Colonic mucosa (tissue), 4 donors: ENCODE measurements at regions not wholly inside any gene's neighbourhood (a gene's known extent, or its start where the extent isn't known, plus 50 kb on each side); places are given as distances from the start of the nearest gene placed in this dataset.

ENCODE experiments used
- DNase-seq: peaks from one replicate; pipeline ENCODE4 v3.0.0-alpha.2; 2020
- H3K27ac ChIP-seq: fragments of 200-600 bp; one replicate; pipeline ENCODE4 v1.8.0; 2021
- H3K27me3 ChIP-seq: fragments of 200-600 bp; one replicate; pipeline ENCODE4 v1.8.0; 2021
- H3K36me3 ChIP-seq: fragments of 200-600 bp; one replicate; pipeline ENCODE4 v1.8.0; 2021
- H3K4me1 ChIP-seq: fragments of 200-600 bp; one replicate; pipeline ENCODE4 v1.8.0; 2021; ENCODE audit warnings: mild to moderate bottlenecking
- H3K4me3 ChIP-seq: fragments of 200-600 bp; one replicate; pipeline ENCODE4 v1.8.0; 2021
- H3K9ac ChIP-seq, 2 donors: one replicate each; pipeline ENCODE4 v1.7.0; 2013; ENCODE audit warnings: control low read depth in 2 of 2, low read depth in 2 of 2, low read length in 2 of 2
- H3K9me3 ChIP-seq: fragments of 200-600 bp; one replicate; pipeline ENCODE4 v1.8.0; 2021
- intact Hi-C: fragments of 100-400 bp; cut with DNase I; formaldehyde crosslinking; loops from one replicate; pipeline ENCODE4 v1.14.1; 2022
- TF ChIP-seq, protein P1 (sequence below): fragments of 200-600 bp; IDR thresholded peaks from one replicate; pipeline ENCODE4 v1.8.0; 2022; ENCODE audit warnings: antibody characterized with exemption, mild to moderate bottlenecking
- donor health status: healthy.
- donor health status: DM: no; HTN: no; CAD: no.
- donor health status: DM: no; HTN: no; CAD: no.

DNA sequence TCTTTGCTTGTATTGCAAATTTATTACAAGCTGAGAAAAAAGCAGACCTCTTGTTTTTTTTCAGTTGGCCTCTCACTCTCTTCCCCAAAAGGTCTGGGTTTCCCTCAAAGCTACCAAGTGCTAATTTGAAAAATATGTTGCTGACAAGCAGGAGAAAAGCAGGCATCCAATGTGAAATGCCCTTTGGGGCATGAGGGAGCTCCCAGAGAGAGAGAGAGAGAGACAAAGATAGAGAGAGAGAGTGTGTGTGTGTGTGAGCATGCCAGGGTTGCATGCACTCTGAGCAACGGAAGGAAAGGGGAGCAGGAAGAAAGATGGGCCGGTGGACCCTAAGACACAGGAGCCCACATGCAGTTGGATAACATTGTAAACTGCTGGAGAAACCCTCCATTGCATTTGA lies 358.4 kb downstream of the TMEM38B start:
- Histone ChIP-seq H3K9me3 (no peaks in the 10 kb centered on the region), H3K9ac (no peak overlapping the region), H3K36me3 (no peaks in the 10 kb centered on the region), H3K4me3 (no peak overlapping the region), H3K4me1 (no peaks in the 10 kb centered on the region), H3K27me3 (no peaks in the 10 kb centered on the region), H3K27ac (no peak overlapping the region)
- intact Hi-C loops, result no loop called here
- no peak for DNase-seq
- TF ChIP-seq, protein P1, sequence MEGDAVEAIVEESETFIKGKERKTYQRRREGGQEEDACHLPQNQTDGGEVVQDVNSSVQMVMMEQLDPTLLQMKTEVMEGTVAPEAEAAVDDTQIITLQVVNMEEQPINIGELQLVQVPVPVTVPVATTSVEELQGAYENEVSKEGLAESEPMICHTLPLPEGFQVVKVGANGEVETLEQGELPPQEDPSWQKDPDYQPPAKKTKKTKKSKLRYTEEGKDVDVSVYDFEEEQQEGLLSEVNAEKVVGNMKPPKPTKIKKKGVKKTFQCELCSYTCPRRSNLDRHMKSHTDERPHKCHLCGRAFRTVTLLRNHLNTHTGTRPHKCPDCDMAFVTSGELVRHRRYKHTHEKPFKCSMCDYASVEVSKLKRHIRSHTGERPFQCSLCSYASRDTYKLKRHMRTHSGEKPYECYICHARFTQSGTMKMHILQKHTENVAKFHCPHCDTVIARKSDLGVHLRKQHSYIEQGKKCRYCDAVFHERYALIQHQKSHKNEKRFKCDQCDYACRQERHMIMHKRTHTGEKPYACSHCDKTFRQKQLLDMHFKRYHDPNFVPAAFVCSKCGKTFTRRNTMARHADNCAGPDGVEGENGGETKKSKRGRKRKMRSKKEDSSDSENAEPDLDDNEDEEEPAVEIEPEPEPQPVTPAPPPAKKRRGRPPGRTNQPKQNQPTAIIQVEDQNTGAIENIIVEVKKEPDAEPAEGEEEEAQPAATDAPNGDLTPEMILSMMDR, result no peak

GRCh38 chr9:106056328-106056727 lies 362.0 kb downstream of the TMEM38B start:
- Histone ChIP-seq H3K36me3 (no peaks in the 10 kb centered on the region), H3K4me3 (no peak overlapping the region), H3K4me1 (no peaks in the 10 kb centered on the region), H3K27ac (no peak overlapping the region), H3K9ac (no peak overlapping the region), H3K9me3 (no peaks in the 10 kb centered on the region), H3K27me3 (no peaks in the 10 kb centered on the region)
- no peak for DNase-seq
- TF ChIP-seq, protein P1, result no peak
- intact Hi-C loops, result no loop called here

DNA sequence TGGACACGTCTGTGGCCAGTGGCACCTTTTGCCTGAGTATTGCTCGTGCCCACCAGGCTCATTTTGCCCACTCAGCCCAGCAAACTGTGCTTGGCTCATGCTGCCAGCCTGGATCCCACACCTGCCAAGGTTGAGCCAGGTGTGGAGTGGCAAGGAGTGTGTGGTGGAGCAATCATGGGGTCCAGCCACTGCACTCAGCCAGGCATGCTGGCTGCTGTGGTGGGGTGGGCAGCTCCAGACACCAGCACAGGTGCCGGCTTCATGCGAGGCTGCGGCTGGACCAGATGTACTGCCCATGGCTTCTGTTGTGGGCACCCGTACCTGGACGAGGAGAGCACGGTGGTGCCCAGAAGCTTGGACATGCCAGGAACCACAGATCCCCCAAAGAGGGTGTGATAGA lies 364.1 kb downstream of the TMEM38B start:
- no peak overlapping the region for H3K4me3 ChIP-seq
- no peaks in the 10 kb centered on the region for H3K36me3 ChIP-seq
- DNase-seq, result no peak
- TF ChIP-seq, protein P1, result no peak
- no peak overlapping the region for H3K27ac ChIP-seq
- intact Hi-C loops, result no loop called here
- no peaks in the 10 kb centered on the region for H3K9me3 ChIP-seq
- no peaks in the 10 kb centered on the region for H3K27me3 ChIP-seq
- H3K4me1 ChIP-seq, result no peaks in the 10 kb centered on the region
- no peak overlapping the region for H3K9ac ChIP-seq

DNA sequence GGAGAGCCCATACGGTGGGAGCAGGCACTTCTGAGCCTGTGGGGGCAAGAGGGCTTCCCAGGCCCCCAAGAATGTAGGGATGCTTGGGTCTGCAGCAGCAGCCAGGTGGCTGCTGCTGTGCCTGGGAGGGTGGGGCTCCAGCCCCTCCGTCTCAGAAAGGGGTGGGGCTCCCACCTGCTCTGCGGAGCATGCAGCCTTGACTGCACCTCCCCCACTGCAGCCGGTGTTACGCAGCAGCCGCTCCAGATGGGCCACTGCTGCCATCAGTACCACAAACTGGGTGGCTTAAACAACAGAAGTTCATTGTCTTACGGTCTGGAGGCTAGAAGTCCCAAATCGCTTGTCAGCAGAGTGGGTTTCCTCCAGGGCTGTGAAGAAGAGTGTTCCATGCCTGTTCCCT lies 365.5 kb downstream of the TMEM38B start:
- TF ChIP-seq, protein P1, result no peak
- no peak for DNase-seq

GRCh38 chr9:106060885-106061284 lies 366.5 kb downstream of the TMEM38B start:
- no peaks in the 10 kb centered on the region for H3K36me3 ChIP-seq
- no peak overlapping the region for H3K9ac ChIP-seq
- intact Hi-C loops, result no loop called here
- no peaks in the 10 kb centered on the region for H3K27me3 ChIP-seq
- TF ChIP-seq, protein P1, result no peak
- no peak overlapping the region for H3K4me3 ChIP-seq
- no peak overlapping the region for H3K27ac ChIP-seq
- H3K9me3 ChIP-seq, result no peaks in the 10 kb centered on the region
- DNase-seq, result no peak
- no peaks in the 10 kb centered on the region for H3K4me1 ChIP-seq

More for the DNA sequence above, 365.5 kb downstream of the TMEM38B start:
- Histone ChIP-seq H3K36me3 (no peaks in the 10 kb centered on the region), H3K9ac (no peak overlapping the region), H3K4me3 (no peak overlapping the region), H3K9me3 (no peaks in the 10 kb centered on the region), H3K27ac (no peak overlapping the region), H3K27me3 (no peaks in the 10 kb centered on the region), H3K4me1 (no peaks in the 10 kb centered on the region)
- intact Hi-C loops, result no loop called here

DNA sequence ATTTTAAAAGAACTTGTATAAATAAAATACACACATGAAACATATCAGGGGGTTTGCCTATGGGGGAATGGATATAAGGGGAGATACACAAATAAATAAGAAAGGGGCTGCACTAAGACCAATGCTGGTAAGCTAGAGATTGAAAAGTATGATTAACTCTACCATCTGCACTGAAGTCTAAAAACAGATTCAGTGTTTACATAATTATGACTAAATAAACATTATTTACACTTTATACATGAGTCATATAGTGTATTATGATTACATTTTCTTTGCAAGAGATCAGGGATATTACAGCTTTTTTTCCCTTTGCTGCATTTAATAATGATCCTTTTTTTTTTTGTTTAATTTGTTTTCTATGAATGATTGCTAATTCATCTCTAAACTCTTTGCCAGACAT lies 367.9 kb downstream of the TMEM38B start:
- H3K9me3 ChIP-seq, result no peaks in the 10 kb centered on the region
- no peaks in the 10 kb centered on the region for H3K27me3 ChIP-seq
- H3K4me1 ChIP-seq, result no peaks in the 10 kb centered on the region
- H3K4me3 ChIP-seq, result no peak overlapping the region
- DNase-seq, result no peak
- intact Hi-C loops, result no loop called here
- no peak overlapping the region for H3K9ac ChIP-seq
- TF ChIP-seq, protein P1, result no peak
- no peaks in the 10 kb centered on the region for H3K36me3 ChIP-seq
- H3K27ac ChIP-seq, result no peak overlapping the region
